ENCODE measurements at regions not wholly inside any gene's neighbourhood (a gene's known extent, or its start where the extent isn't known, plus 50 kb on each side); places are given as distances from the start of the nearest gene placed in this dataset.

GRCh38 chr13:90232291-90232690 lies 1115.2 kb upstream of the MIR17HG start:
- ChIA-PET POLR2A (no interaction called here), CTCF (no interaction called here)
- Histone ChIP-seq H3K27ac (ENCODE audit: insufficient read depth in 1 of 2, low read depth in 1 of 2, low read length in 2 of 2, poor library complexity in 1 of 2, severe bottlenecking in 2 of 2) (no peak overlapping the region), H3K36me3 (ENCODE audit: control insufficient read depth in 4 of 4, insufficient read depth in 4 of 4, low read length in 3 of 4) (no peaks in the 10 kb centered on the region), H3K9me3 (ENCODE audit: control extremely low read depth in 1 of 5, control insufficient read depth in 4 of 5, insufficient read depth in 2 of 5, low read depth in 1 of 5, low read length in 4 of 5) (no peaks in the 10 kb centered on the region), H3K27me3 (replicated peaks in 2 of 5; ENCODE audit: control insufficient read depth in 4 of 5, insufficient read depth in 5 of 5, low read length in 4 of 5) (no peaks in the 10 kb centered on the region), H3K4me3 (ENCODE audit: control insufficient read depth in 1 of 7, extremely low read depth in 1 of 7, insufficient read depth in 4 of 7, low read depth in 2 of 7, low read length in 6 of 7) (no peak overlapping the region), H3K4me1 (ENCODE audit: control extremely low read depth in 1 of 4, control insufficient read depth in 4 of 4, insufficient read depth in 4 of 4, low read length in 3 of 4) (no peaks in the 10 kb centered on the region)
- no peak for DNase-seq

GRCh38 chr13:90233933-90234672 lies 1113.4 kb upstream of the MIR17HG start:
- no peak overlapping the region for H3K27ac ChIP-seq (ENCODE audit: insufficient read depth in 1 of 2, low read depth in 1 of 2, low read length in 2 of 2, poor library complexity in 1 of 2, severe bottlenecking in 2 of 2)
- DNase-seq = no peak
- H3K27me3 ChIP-seq (replicated peaks in 2 of 5; ENCODE audit: control insufficient read depth in 4 of 5, insufficient read depth in 5 of 5, low read length in 4 of 5) = no peaks in the 10 kb centered on the region
- H3K4me3 ChIP-seq (ENCODE audit: control insufficient read depth in 1 of 7, extremely low read depth in 1 of 7, insufficient read depth in 4 of 7, low read depth in 2 of 7, low read length in 6 of 7) = no peak overlapping the region
- H3K9me3 ChIP-seq (ENCODE audit: control extremely low read depth in 1 of 5, control insufficient read depth in 4 of 5, insufficient read depth in 2 of 5, low read depth in 1 of 5, low read length in 4 of 5) = no peaks in the 10 kb centered on the region
- ChIA-PET POLR2A (no interaction called here), CTCF (no interaction called here)
- H3K4me1 ChIP-seq (ENCODE audit: control extremely low read depth in 1 of 4, control insufficient read depth in 4 of 4, insufficient read depth in 4 of 4, low read length in 3 of 4) = no peaks in the 10 kb centered on the region
- H3K36me3 ChIP-seq (ENCODE audit: control insufficient read depth in 4 of 4, insufficient read depth in 4 of 4, low read length in 3 of 4) = no peaks in the 10 kb centered on the region
- WGBS (ENCODE audit: insufficient coverage) = 79% methylated on average over 4 of the region's 7 CpGs

GRCh38 chr13:90237852-90238251 lies 1109.6 kb upstream of the MIR17HG start:
- Histone ChIP-seq H3K27me3 (replicated peaks in 2 of 5; ENCODE audit: control insufficient read depth in 4 of 5, insufficient read depth in 5 of 5, low read length in 4 of 5) (no peaks in the 10 kb centered on the region), H3K4me3 (ENCODE audit: control insufficient read depth in 1 of 7, extremely low read depth in 1 of 7, insufficient read depth in 4 of 7, low read depth in 2 of 7, low read length in 6 of 7) (no peak overlapping the region), H3K4me1 (ENCODE audit: control extremely low read depth in 1 of 4, control insufficient read depth in 4 of 4, insufficient read depth in 4 of 4, low read length in 3 of 4) (no peaks in the 10 kb centered on the region), H3K9me3 (ENCODE audit: control extremely low read depth in 1 of 5, control insufficient read depth in 4 of 5, insufficient read depth in 2 of 5, low read depth in 1 of 5, low read length in 4 of 5) (no peaks in the 10 kb centered on the region), H3K36me3 (ENCODE audit: control insufficient read depth in 4 of 4, insufficient read depth in 4 of 4, low read length in 3 of 4) (no peaks in the 10 kb centered on the region), H3K27ac (ENCODE audit: insufficient read depth in 1 of 2, low read depth in 1 of 2, low read length in 2 of 2, poor library complexity in 1 of 2, severe bottlenecking in 2 of 2) (no peak overlapping the region)
- DNase-seq = no peak
- CTCF ChIA-PET = no interaction called here
- POLR2A ChIA-PET = no interaction called here

GRCh38 chr13:90238413-90238812 lies 1109.1 kb upstream of the MIR17HG start:
- ChIA-PET CTCF (no interaction called here), POLR2A (no interaction called here)
- Histone ChIP-seq H3K4me3 (ENCODE audit: control insufficient read depth in 1 of 7, extremely low read depth in 1 of 7, insufficient read depth in 4 of 7, low read depth in 2 of 7, low read length in 6 of 7) (no peak overlapping the region), H3K27me3 (replicated peaks in 2 of 5; ENCODE audit: control insufficient read depth in 4 of 5, insufficient read depth in 5 of 5, low read length in 4 of 5) (no peaks in the 10 kb centered on the region), H3K9me3 (ENCODE audit: control extremely low read depth in 1 of 5, control insufficient read depth in 4 of 5, insufficient read depth in 2 of 5, low read depth in 1 of 5, low read length in 4 of 5) (no peaks in the 10 kb centered on the region), H3K36me3 (ENCODE audit: control insufficient read depth in 4 of 4, insufficient read depth in 4 of 4, low read length in 3 of 4) (no peaks in the 10 kb centered on the region), H3K4me1 (ENCODE audit: control extremely low read depth in 1 of 4, control insufficient read depth in 4 of 4, insufficient read depth in 4 of 4, low read length in 3 of 4) (no peaks in the 10 kb centered on the region), H3K27ac (ENCODE audit: insufficient read depth in 1 of 2, low read depth in 1 of 2, low read length in 2 of 2, poor library complexity in 1 of 2, severe bottlenecking in 2 of 2) (no peak overlapping the region)
- no peak for DNase-seq
- 90% methylated on average over 3 of the region's 4 CpGs for WGBS (ENCODE audit: insufficient coverage)

- 100% methylated on average over 1 of the region's 3 CpGs for WGBS (ENCODE audit: insufficient coverage)
- Histone ChIP-seq H3K9me3 (ENCODE audit: control extremely low read depth in 1 of 5, control insufficient read depth in 4 of 5, insufficient read depth in 2 of 5, low read depth in 1 of 5, low read length in 4 of 5) (no peaks in the 10 kb centered on the region), H3K27ac (ENCODE audit: insufficient read depth in 1 of 2, low read depth in 1 of 2, low read length in 2 of 2, poor library complexity in 1 of 2, severe bottlenecking in 2 of 2) (no peak overlapping the region), H3K27me3 (replicated peaks in 2 of 5; ENCODE audit: control insufficient read depth in 4 of 5, insufficient read depth in 5 of 5, low read length in 4 of 5) (no peaks in the 10 kb centered on the region), H3K4me1 (ENCODE audit: control extremely low read depth in 1 of 4, control insufficient read depth in 4 of 4, insufficient read depth in 4 of 4, low read length in 3 of 4) (no peaks in the 10 kb centered on the region), H3K36me3 (ENCODE audit: control insufficient read depth in 4 of 4, insufficient read depth in 4 of 4, low read length in 3 of 4) (no peaks in the 10 kb centered on the region), H3K4me3 (ENCODE audit: control insufficient read depth in 1 of 7, extremely low read depth in 1 of 7, insufficient read depth in 4 of 7, low read depth in 2 of 7, low read length in 6 of 7) (no peak overlapping the region)
- ChIA-PET CTCF (no interaction called here), POLR2A (no interaction called here)
- no peak for DNase-seq
These were observed 1108.4 kb upstream of the MIR17HG start for GRCh38 chr13:90239130-90239529.

GRCh38 chr13:90246005-90246404 lies 1101.5 kb upstream of the MIR17HG start:
- Histone ChIP-seq H3K36me3 (ENCODE audit: control insufficient read depth in 4 of 4, insufficient read depth in 4 of 4, low read length in 3 of 4) (no peaks in the 10 kb centered on the region), H3K27me3 (replicated peaks in 2 of 5; ENCODE audit: control insufficient read depth in 4 of 5, insufficient read depth in 5 of 5, low read length in 4 of 5) (no peaks in the 10 kb centered on the region), H3K4me3 (ENCODE audit: control insufficient read depth in 1 of 7, extremely low read depth in 1 of 7, insufficient read depth in 4 of 7, low read depth in 2 of 7, low read length in 6 of 7) (no peak overlapping the region), H3K27ac (ENCODE audit: insufficient read depth in 1 of 2, low read depth in 1 of 2, low read length in 2 of 2, poor library complexity in 1 of 2, severe bottlenecking in 2 of 2) (no peak overlapping the region), H3K9me3 (ENCODE audit: control extremely low read depth in 1 of 5, control insufficient read depth in 4 of 5, insufficient read depth in 2 of 5, low read depth in 1 of 5, low read length in 4 of 5) (no peaks in the 10 kb centered on the region), H3K4me1 (ENCODE audit: control extremely low read depth in 1 of 4, control insufficient read depth in 4 of 4, insufficient read depth in 4 of 4, low read length in 3 of 4) (no peaks in the 10 kb centered on the region)
- ChIA-PET CTCF (no interaction called here), POLR2A (no interaction called here)
- DNase-seq = no peak
- 100% methylated on average over 1 of the region's 1 CpG for WGBS (ENCODE audit: insufficient coverage)

GRCh38 chr13:90246687-90247345 lies 1100.7 kb upstream of the MIR17HG start:
- Histone ChIP-seq H3K9me3 (ENCODE audit: control extremely low read depth in 1 of 5, control insufficient read depth in 4 of 5, insufficient read depth in 2 of 5, low read depth in 1 of 5, low read length in 4 of 5) (peaks cover 0 to 3% (median 0%) of the 10 kb centered on the region in 5 experiments), H3K4me1 (ENCODE audit: control extremely low read depth in 1 of 4, control insufficient read depth in 4 of 4, insufficient read depth in 4 of 4, low read length in 3 of 4) (no peaks in the 10 kb centered on the region), H3K27me3 (replicated peaks in 2 of 5; ENCODE audit: control insufficient read depth in 4 of 5, insufficient read depth in 5 of 5, low read length in 4 of 5) (no peaks in the 10 kb centered on the region), H3K4me3 (ENCODE audit: control insufficient read depth in 1 of 7, extremely low read depth in 1 of 7, insufficient read depth in 4 of 7, low read depth in 2 of 7, low read length in 6 of 7) (no peak overlapping the region), H3K27ac (ENCODE audit: insufficient read depth in 1 of 2, low read depth in 1 of 2, low read length in 2 of 2, poor library complexity in 1 of 2, severe bottlenecking in 2 of 2) (no peak overlapping the region), H3K36me3 (ENCODE audit: control insufficient read depth in 4 of 4, insufficient read depth in 4 of 4, low read length in 3 of 4) (no peaks in the 10 kb centered on the region)
- CTCF ChIA-PET = no interaction called here
- POLR2A ChIA-PET = no interaction called here
- WGBS (ENCODE audit: insufficient coverage) = 100% methylated on average over 2 of the region's 3 CpGs
- DNase-seq = no peak
